NCI-H1417 (cell line): ENCODE measurements at regions not wholly inside any gene's neighbourhood (a gene's known extent, or its start where the extent isn't known, plus 50 kb on each side); places are given as distances from the start of the nearest gene placed in this dataset.

ENCODE experiments used
- DNase-seq, 3 experiments: peaks; one replicate each; lab custom pipeline; 2025; lab: John Stamatoyannopoulos, UW

- DNase-seq: no peak
These were observed 67.7 kb downstream of the MGST1 start for GRCh38 chr12:16415155-16415554.

GRCh38 chr12:16417058-16417457 is 69.6 kb downstream of the MGST1 start:
- DNase-seq: no peak

- no peak for DNase-seq
These were observed 74.4 kb downstream of the MGST1 start for GRCh38 chr12:16421806-16422205.

- DNase-seq: no peak
These were observed 77.1 kb downstream of the MGST1 start for GRCh38 chr12:16424531-16424930.

GRCh38 chr12:16435875-16436554 is 88.6 kb downstream of the MGST1 start:
- DNase-seq: no peak

GRCh38 chr12:16437281-16437816 is 89.9 kb downstream of the MGST1 start:
- DNase-seq: no peak

- no peak for DNase-seq
These were observed 90.5 kb downstream of the MGST1 start for GRCh38 chr12:16437926-16438325.

GRCh38 chr12:16449459-16449858 is 102.0 kb downstream of the MGST1 start:
- DNase-seq: no peak

GRCh38 chr12:16453319-16453718 is 105.9 kb downstream of the MGST1 start:
- no peak for DNase-seq

GRCh38 chr12:16454481-16454880 is 107.0 kb downstream of the MGST1 start:
- peak in 1 of 3 experiments; percentile 20 for DNase-seq

- DNase-seq: no peak
These were observed 111.2 kb downstream of the MGST1 start for GRCh38 chr12:16458521-16459078.

- DNase-seq: no peak
These were observed 119.8 kb downstream of the MGST1 start for GRCh38 chr12:16467272-16467671.

- peak in 1 of 3 experiments; percentile 22 for DNase-seq
These were observed 125.2 kb downstream of the MGST1 start for GRCh38 chr12:16472631-16473030.

GRCh38 chr12:16473610-16474326 is 126.3 kb downstream of the MGST1 start:
- DNase-seq: peak in 2 of 3 experiments; percentile 45 to 56

GRCh38 chr12:16474801-16475200 is 127.4 kb downstream of the MGST1 start:
- DNase-seq: peak in 2 of 3 experiments; percentile 63 to 93

GRCh38 chr12:16475521-16475920 is 128.1 kb downstream of the MGST1 start:
- DNase-seq: peak in 1 of 3 experiments; percentile 55

GRCh38 chr12:16482726-16483125 is 123.2 kb downstream of the LMO3 start:
- DNase-seq: no peak

- no peak for DNase-seq
These were observed 113.7 kb downstream of the LMO3 start for GRCh38 chr12:16492240-16492639.

- no peak for DNase-seq
These were observed 112.9 kb downstream of the LMO3 start for GRCh38 chr12:16492820-16493797.

- no peak for DNase-seq
These were observed 110.8 kb downstream of the LMO3 start for GRCh38 chr12:16495196-16495595.
